Liver (tissue), 8 donors: ENCODE measurements at regions not wholly inside any gene's neighbourhood (a gene's known extent, or its start where the extent isn't known, plus 50 kb on each side); places are given as distances from the start of the nearest gene placed in this dataset.

Experiments
- DNase-seq: peaks from one replicate; pipeline ENCODE4 v3.0.0-alpha.2; 2017; ENCODE audit warnings: low spot score
- H3K27ac ChIP-seq, 2 donors: one replicate each; pipeline ENCODE4 v1.7.0; 2013; ENCODE audit warnings: inconsistent platforms in 2 of 2, low read length in 2 of 2, control low read depth in 1 of 2, low read depth in 1 of 2, mild to moderate bottlenecking in 1 of 2
- H3K27me3 ChIP-seq, 4 donors: one replicate each; pipeline versions ENCODE4 v1.6.1 to v1.7.0; 2013; ENCODE audit warnings: low read length in 3 of 4, inconsistent platforms in 1 of 4, mild to moderate bottlenecking in 1 of 4, moderate library complexity in 1 of 4; ENCODE audit not compliant: control insufficient read depth in 4 of 4, insufficient read depth in 4 of 4
- H3K36me3 ChIP-seq, 4 donors: one replicate each; pipeline versions ENCODE4 v1.6.1 to v1.7.0; 2013; ENCODE audit warnings: low read length in 3 of 4, mild to moderate bottlenecking in 3 of 4, low read depth in 1 of 4, moderate library complexity in 1 of 4; ENCODE audit not compliant: control insufficient read depth in 4 of 4, insufficient read depth in 3 of 4
- H3K4me1 ChIP-seq, 4 donors: one replicate each; pipeline versions ENCODE4 v1.6.1 to v1.7.0; 2013; ENCODE audit warnings: low read length in 3 of 4, mild to moderate bottlenecking in 3 of 4, moderate library complexity in 1 of 4; ENCODE audit not compliant: control insufficient read depth in 4 of 4, insufficient read depth in 4 of 4
- H3K4me3 ChIP-seq, 3 donors: one replicate each; pipeline versions ENCODE4 v1.6.1 to v1.7.0; 2013; ENCODE audit warnings: low read length in 3 of 3, control low read depth in 1 of 3, low read depth in 1 of 3, mild to moderate bottlenecking in 1 of 3
- H3K9ac ChIP-seq, 2 donors: one replicate each; pipeline ENCODE4 v1.7.0; 2013; ENCODE audit warnings: low read length in 2 of 2, mild to moderate bottlenecking in 2 of 2, moderate library complexity in 2 of 2, control low read depth in 1 of 2, low read depth in 1 of 2
- H3K9me3 ChIP-seq, 4 donors: one replicate each; pipeline versions ENCODE4 v1.6.1 to v1.7.0; 2013; ENCODE audit warnings: low read length in 3 of 4; ENCODE audit not compliant: control insufficient read depth in 4 of 4
- EGR1 ChIP-seq, 2 donors: IDR thresholded peaks; 2 replicates each; pipeline ENCODE4 v1.6.1; 2016 to 2018; ENCODE audit warnings: antibody characterized with exemption in 2 of 2, low read depth in 2 of 2
- FOXA1 ChIP-seq: IDR thresholded peaks from 2 replicates; pipeline ENCODE4 v1.6.1; 2016; ENCODE audit warnings: antibody characterized with exemption
- FOXA2 ChIP-seq: IDR thresholded peaks from 2 replicates; pipeline ENCODE4 v1.6.1; 2016; ENCODE audit warnings: antibody characterized with exemption
- GABPA ChIP-seq, 2 donors: IDR thresholded peaks in 1 of 2; conservative IDR thresholded peaks in 1 of 2; 2 replicates each; pipeline ENCODE4 v1.6.1; 2016; ENCODE audit warnings: antibody characterized with exemption in 2 of 2, mild to moderate bottlenecking in 1 of 2, moderate library complexity in 1 of 2
- HNF4A ChIP-seq, 2 donors: conservative IDR thresholded peaks; 2 replicates each; pipeline ENCODE4 v1.6.1; 2016; ENCODE audit warnings: antibody characterized with exemption in 2 of 2, mild to moderate bottlenecking in 2 of 2
- HNF4G ChIP-seq: IDR thresholded peaks from 2 replicates; pipeline ENCODE4 v1.6.1; 2016; ENCODE audit warnings: antibody characterized with exemption
- JUND ChIP-seq, 2 donors: IDR thresholded peaks; 2 replicates each; pipeline ENCODE4 v1.6.1; 2016; ENCODE audit warnings: antibody characterized with exemption in 2 of 2
- NR2F2 ChIP-seq: IDR thresholded peaks from 2 replicates; pipeline ENCODE4 v1.6.1; 2016; ENCODE audit warnings: antibody characterized with exemption
- RAD21 ChIP-seq, 2 donors: IDR thresholded peaks; 2 replicates each; pipeline ENCODE4 v1.6.1; 2016; ENCODE audit warnings: antibody characterized with exemption in 2 of 2, mild to moderate bottlenecking in 2 of 2
- RXRA ChIP-seq, 2 donors: IDR thresholded peaks; 2 replicates each; pipeline ENCODE4 v1.6.1; 2017 to 2018; ENCODE audit warnings: antibody characterized with exemption in 2 of 2, mild to moderate bottlenecking in 1 of 2
- SP1 ChIP-seq: IDR thresholded peaks from 2 replicates; pipeline ENCODE4 v1.6.1; 2018; ENCODE audit warnings: antibody characterized with exemption, mild to moderate bottlenecking
- TAF1 ChIP-seq: conservative IDR thresholded peaks from 2 replicates; pipeline ENCODE4 v1.6.1; 2016; ENCODE audit warnings: antibody characterized with exemption, mild to moderate bottlenecking
- YY1 ChIP-seq: IDR thresholded peaks from 2 replicates; pipeline ENCODE4 v1.6.1; 2016; ENCODE audit warnings: antibody characterized with exemption, mild to moderate bottlenecking
- WGBS: extraction: QIAGEN DNeasy Blood & Tissue Kit; methylation state at CpG from one replicate; pipeline ENCODE4 v1.1.7; 2013; 5-methylcytosine and 5-hydroxymethylcytosine counted together
- TF ChIP-seq, protein P1 (sequence below): IDR thresholded peaks from 2 replicates; pipeline ENCODE4 v1.6.1; 2016; ENCODE audit warnings: antibody characterized with exemption, mild to moderate bottlenecking
- TF ChIP-seq, protein P2 (sequence below): fragments of 150-350 bp; IDR thresholded peaks from 2 replicates; pipeline ENCODE4 v1.5.1; 2017; ENCODE audit warnings: improper control_type of control experiment, low read depth, low read length; ENCODE audit not compliant: missing input control
- TF ChIP-seq, protein P3 (sequence below): IDR thresholded peaks from 2 replicates; pipeline ENCODE4 v1.6.1; 2016; ENCODE audit warnings: antibody characterized with exemption
- TF ChIP-seq, protein P4 (sequence below): IDR thresholded peaks from 2 replicates; pipeline ENCODE4 v1.6.1; 2016; ENCODE audit warnings: antibody characterized with exemption
- TF ChIP-seq, protein P5 (sequence below): IDR thresholded peaks from 2 replicates; pipeline ENCODE4 v1.6.1; 2016; ENCODE audit warnings: antibody characterized with exemption
- donor health status: healthy.
- donor health status: healthy.
- donor health status: healthy.
- donor health status: healthy.
- donor health status: healthy.

DNA sequence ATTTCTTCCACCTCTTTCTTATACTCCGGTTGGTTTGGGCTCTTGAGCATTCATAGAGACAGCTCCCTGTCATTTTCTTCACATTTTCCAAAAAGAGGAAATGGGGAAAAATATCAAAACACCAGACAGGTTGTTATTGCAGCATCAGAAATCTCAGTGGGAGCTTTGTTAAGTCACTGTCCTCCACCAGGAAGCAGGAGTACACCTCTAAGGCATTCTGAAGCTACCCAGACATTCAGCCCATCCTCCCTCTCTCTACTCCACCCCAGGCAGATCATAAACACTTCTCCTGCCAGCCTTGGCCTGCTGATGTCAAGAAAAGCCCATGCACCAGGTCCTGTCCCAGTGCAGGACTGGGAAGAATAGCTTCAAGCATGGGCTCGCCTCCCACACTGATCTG lies 1198.3 kb downstream of the VRK1 start:
- H3K4me1 ChIP-seq, result no peaks in the 10 kb centered on the region
- no peaks in the 10 kb centered on the region for H3K36me3 ChIP-seq
- H3K4me3 ChIP-seq, result no peak overlapping the region
- H3K9me3 ChIP-seq, result no peaks in the 10 kb centered on the region
- WGBS, result 76% methylated on average over 2 of the region's 2 CpGs
- no peaks in the 10 kb centered on the region for H3K27me3 ChIP-seq
- DNase-seq, result no peak
- H3K9ac ChIP-seq, result no peak overlapping the region
- no peak overlapping the region for H3K27ac ChIP-seq
- TF ChIP-seq YY1, result no peak
- no peak for TF ChIP-seq NR2F2
- TF ChIP-seq, protein P1, sequence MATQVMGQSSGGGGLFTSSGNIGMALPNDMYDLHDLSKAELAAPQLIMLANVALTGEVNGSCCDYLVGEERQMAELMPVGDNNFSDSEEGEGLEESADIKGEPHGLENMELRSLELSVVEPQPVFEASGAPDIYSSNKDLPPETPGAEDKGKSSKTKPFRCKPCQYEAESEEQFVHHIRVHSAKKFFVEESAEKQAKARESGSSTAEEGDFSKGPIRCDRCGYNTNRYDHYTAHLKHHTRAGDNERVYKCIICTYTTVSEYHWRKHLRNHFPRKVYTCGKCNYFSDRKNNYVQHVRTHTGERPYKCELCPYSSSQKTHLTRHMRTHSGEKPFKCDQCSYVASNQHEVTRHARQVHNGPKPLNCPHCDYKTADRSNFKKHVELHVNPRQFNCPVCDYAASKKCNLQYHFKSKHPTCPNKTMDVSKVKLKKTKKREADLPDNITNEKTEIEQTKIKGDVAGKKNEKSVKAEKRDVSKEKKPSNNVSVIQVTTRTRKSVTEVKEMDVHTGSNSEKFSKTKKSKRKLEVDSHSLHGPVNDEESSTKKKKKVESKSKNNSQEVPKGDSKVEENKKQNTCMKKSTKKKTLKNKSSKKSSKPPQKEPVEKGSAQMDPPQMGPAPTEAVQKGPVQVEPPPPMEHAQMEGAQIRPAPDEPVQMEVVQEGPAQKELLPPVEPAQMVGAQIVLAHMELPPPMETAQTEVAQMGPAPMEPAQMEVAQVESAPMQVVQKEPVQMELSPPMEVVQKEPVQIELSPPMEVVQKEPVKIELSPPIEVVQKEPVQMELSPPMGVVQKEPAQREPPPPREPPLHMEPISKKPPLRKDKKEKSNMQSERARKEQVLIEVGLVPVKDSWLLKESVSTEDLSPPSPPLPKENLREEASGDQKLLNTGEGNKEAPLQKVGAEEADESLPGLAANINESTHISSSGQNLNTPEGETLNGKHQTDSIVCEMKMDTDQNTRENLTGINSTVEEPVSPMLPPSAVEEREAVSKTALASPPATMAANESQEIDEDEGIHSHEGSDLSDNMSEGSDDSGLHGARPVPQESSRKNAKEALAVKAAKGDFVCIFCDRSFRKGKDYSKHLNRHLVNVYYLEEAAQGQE, result no peak
- no peak for TF ChIP-seq TAF1
- no peak for TF ChIP-seq HNF4A (conservative IDR thresholded peaks at IDR 0.05)
- TF ChIP-seq GABPA (IDR thresholded peaks at IDR 0.05 in 1 of 2, conservative IDR thresholded peaks at IDR 0.05 in 1 of 2), result no peak
- no peak for TF ChIP-seq EGR1 (IDR thresholded peaks at IDR 0.05; ENCODE audit: low read depth in 2 of 2)
- TF ChIP-seq, protein P2, sequence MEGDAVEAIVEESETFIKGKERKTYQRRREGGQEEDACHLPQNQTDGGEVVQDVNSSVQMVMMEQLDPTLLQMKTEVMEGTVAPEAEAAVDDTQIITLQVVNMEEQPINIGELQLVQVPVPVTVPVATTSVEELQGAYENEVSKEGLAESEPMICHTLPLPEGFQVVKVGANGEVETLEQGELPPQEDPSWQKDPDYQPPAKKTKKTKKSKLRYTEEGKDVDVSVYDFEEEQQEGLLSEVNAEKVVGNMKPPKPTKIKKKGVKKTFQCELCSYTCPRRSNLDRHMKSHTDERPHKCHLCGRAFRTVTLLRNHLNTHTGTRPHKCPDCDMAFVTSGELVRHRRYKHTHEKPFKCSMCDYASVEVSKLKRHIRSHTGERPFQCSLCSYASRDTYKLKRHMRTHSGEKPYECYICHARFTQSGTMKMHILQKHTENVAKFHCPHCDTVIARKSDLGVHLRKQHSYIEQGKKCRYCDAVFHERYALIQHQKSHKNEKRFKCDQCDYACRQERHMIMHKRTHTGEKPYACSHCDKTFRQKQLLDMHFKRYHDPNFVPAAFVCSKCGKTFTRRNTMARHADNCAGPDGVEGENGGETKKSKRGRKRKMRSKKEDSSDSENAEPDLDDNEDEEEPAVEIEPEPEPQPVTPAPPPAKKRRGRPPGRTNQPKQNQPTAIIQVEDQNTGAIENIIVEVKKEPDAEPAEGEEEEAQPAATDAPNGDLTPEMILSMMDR, result no peak
- TF ChIP-seq JUND (IDR thresholded peaks at IDR 0.05), result no peak
- TF ChIP-seq, protein P3, sequence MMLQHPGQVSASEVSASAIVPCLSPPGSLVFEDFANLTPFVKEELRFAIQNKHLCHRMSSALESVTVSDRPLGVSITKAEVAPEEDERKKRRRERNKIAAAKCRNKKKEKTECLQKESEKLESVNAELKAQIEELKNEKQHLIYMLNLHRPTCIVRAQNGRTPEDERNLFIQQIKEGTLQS, result no peak
- no peak for TF ChIP-seq FOXA2
- TF ChIP-seq HNF4G, result no peak
- TF ChIP-seq RXRA (IDR thresholded peaks at IDR 0.05), result no peak

DNA sequence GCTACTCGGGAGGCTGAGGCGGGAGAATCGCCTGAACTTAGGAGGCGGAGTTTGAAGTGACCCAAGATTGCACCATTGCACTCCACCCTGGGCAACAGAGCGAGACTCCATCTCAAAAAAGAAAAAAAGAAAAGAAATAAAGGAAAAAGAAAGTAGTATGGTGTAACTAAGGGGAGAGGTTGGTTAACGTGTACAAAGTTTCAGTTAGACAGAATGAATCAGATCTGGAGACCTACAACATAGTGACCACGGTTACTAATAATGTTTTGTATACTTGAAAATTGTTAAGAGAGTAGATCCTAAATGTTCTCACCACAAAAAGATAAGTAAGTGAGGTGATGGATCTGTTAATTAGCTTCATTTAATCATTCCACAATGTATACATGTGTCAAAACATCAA lies 1208.8 kb downstream of the VRK1 start:
- H3K27me3 ChIP-seq, result no peaks in the 10 kb centered on the region
- H3K9me3 ChIP-seq, result no peaks in the 10 kb centered on the region
- H3K27ac ChIP-seq, result no peak overlapping the region
- no peak for TF ChIP-seq RXRA (IDR thresholded peaks at IDR 0.05)
- no peak for TF ChIP-seq FOXA2
- no peak for TF ChIP-seq RAD21 (IDR thresholded peaks at IDR 0.05)
- TF ChIP-seq EGR1 (IDR thresholded peaks at IDR 0.05; ENCODE audit: low read depth in 2 of 2), result no peak
- TF ChIP-seq, protein P4, sequence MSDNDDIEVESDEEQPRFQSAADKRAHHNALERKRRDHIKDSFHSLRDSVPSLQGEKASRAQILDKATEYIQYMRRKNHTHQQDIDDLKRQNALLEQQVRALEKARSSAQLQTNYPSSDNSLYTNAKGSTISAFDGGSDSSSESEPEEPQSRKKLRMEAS, result no peak
- TF ChIP-seq TAF1, result no peak
- TF ChIP-seq, protein P3, result no peak
- no peak for TF ChIP-seq SP1
- no peak for TF ChIP-seq FOXA1
- no peak for TF ChIP-seq NR2F2
- no peak for TF ChIP-seq JUND (IDR thresholded peaks at IDR 0.05)
- TF ChIP-seq, protein P5, sequence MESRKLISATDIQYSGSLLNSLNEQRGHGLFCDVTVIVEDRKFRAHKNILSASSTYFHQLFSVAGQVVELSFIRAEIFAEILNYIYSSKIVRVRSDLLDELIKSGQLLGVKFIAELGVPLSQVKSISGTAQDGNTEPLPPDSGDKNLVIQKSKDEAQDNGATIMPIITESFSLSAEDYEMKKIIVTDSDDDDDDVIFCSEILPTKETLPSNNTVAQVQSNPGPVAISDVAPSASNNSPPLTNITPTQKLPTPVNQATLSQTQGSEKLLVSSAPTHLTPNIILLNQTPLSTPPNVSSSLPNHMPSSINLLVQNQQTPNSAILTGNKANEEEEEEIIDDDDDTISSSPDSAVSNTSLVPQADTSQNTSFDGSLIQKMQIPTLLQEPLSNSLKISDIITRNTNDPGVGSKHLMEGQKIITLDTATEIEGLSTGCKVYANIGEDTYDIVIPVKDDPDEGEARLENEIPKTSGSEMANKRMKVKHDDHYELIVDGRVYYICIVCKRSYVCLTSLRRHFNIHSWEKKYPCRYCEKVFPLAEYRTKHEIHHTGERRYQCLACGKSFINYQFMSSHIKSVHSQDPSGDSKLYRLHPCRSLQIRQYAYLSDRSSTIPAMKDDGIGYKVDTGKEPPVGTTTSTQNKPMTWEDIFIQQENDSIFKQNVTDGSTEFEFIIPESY, result no peak
- no peak overlapping the region for H3K9ac ChIP-seq
- no peaks in the 10 kb centered on the region for H3K36me3 ChIP-seq
- no peak overlapping the region for H3K4me3 ChIP-seq
- DNase-seq, result no peak
- no peaks in the 10 kb centered on the region for H3K4me1 ChIP-seq
- 91% methylated on average over 7 of the region's 7 CpGs for WGBS
